IMR-90 (cell line): ENCODE measurements at regions not wholly inside any gene's neighbourhood (a gene's known extent, or its start where the extent isn't known, plus 50 kb on each side); places are given as distances from the start of the nearest gene placed in this dataset.

ENCODE experiments used
- ATAC-seq: fragments of 200-7000 bp; cut with Tn5 transposase; 2 replicates; pipeline ENCODE4 v1.9.1; 2020; ENCODE audit warnings: low read depth, mild to moderate bottlenecking, moderate library complexity
- BruUV-seq: library from RNA; stranded (reverse); fragments of 400-500 nt; replicated peaks from 2 replicates; lab custom pipeline; 2021; lab: Mats Ljungman, UMichigan
- CTCF ChIA-PET: fragments of 300-600 bp; formaldehyde crosslinking; extraction: SDS; loops from one replicate; lab custom pipeline; 2021; ENCODE audit warnings: antibody characterized with exemption; lab: Yijun Ruan, JAX
- POLR2A ChIA-PET: fragments of 300-600 bp; sonication (Branson Sonifier 250); formaldehyde crosslinking; loops from one replicate; lab custom pipeline; 2022; ENCODE audit warnings: antibody characterized with exemption; ENCODE audit not compliant: unreplicated experiment; lab: Charles Lee
- DNase-seq: peaks from one replicate; pipeline ENCODE4 v3.0.0; 2013
- H2AFZ ChIP-seq: replicated peaks from 2 replicates; pipeline ENCODE3; 2013; ENCODE audit warnings: low read length, mild to moderate bottlenecking; ENCODE audit not compliant: poor library complexity
- H2AK5ac ChIP-seq: 2 replicates; pipeline ENCODE4 v1.6.1; 2013; ENCODE audit warnings: low read depth, low read length, inconsistent platforms
- H2AK9ac ChIP-seq: replicated peaks from 2 replicates; pipeline ENCODE3; 2013; ENCODE audit warnings: mild to moderate bottlenecking, low read depth, low read length, moderate library complexity; ENCODE audit not compliant: poor library complexity
- H2BK120ac ChIP-seq: 2 replicates; pipeline ENCODE4 v1.6.1; 2013; ENCODE audit warnings: low read depth, low read length, inconsistent platforms
- H2BK15ac ChIP-seq: 3 replicates; pipeline ENCODE4 v1.6.1; 2013; ENCODE audit warnings: low read depth, low read length, inconsistent platforms
- H2BK20ac ChIP-seq: 2 replicates; pipeline ENCODE4 v1.6.1; 2013; ENCODE audit warnings: low read depth, mild to moderate bottlenecking, inconsistent platforms, low read length, moderate library complexity
- H2BK5ac ChIP-seq: 2 replicates; pipeline ENCODE4 v1.6.1; 2013; ENCODE audit warnings: mild to moderate bottlenecking, low read depth, low read length, inconsistent platforms; ENCODE audit not compliant: poor library complexity, severe bottlenecking
- H3K14ac ChIP-seq: replicated peaks from 2 replicates; pipeline ENCODE4 v1.6.1; 2013; ENCODE audit warnings: low read depth, low read length, inconsistent platforms
- H3K18ac ChIP-seq: 2 replicates; pipeline ENCODE4 v1.6.1; 2013; ENCODE audit warnings: low read depth, low read length, control low read depth
- H3K23ac ChIP-seq: 2 replicates; pipeline ENCODE4 v1.6.1; 2013; ENCODE audit warnings: low read depth, low read length, inconsistent platforms
- H3K27ac ChIP-seq: 2 replicates; pipeline ENCODE4 v1.5.1; 2013; ENCODE audit warnings: mild to moderate bottlenecking, control low read depth, low read length; ENCODE audit not compliant: insufficient read depth
- H3K27me3 ChIP-seq: 2 replicates; pipeline ENCODE4 v1.6.1; 2013; ENCODE audit warnings: low read length; ENCODE audit not compliant: control insufficient read depth, insufficient read depth
- H3K36me3 ChIP-seq: 2 replicates; pipeline ENCODE4 v1.6.1; 2013; ENCODE audit warnings: low read length, mixed read lengths; ENCODE audit not compliant: control insufficient read depth, insufficient read depth
- H3K4ac ChIP-seq: 2 replicates; pipeline ENCODE4 v1.6.1; 2013; ENCODE audit warnings: low read depth, low read length, inconsistent platforms
- H3K4me1 ChIP-seq: 2 replicates; pipeline ENCODE4 v1.6.1; 2013; ENCODE audit warnings: low read length, mixed read lengths; ENCODE audit not compliant: control insufficient read depth, insufficient read depth
- H3K4me2 ChIP-seq: 2 replicates; pipeline ENCODE4 v1.6.1; 2013; ENCODE audit warnings: low read depth, mild to moderate bottlenecking, control low read depth, low read length, moderate library complexity
- H3K4me3 ChIP-seq: 2 replicates; pipeline ENCODE4 v1.5.1; 2013; ENCODE audit warnings: low read depth, mild to moderate bottlenecking, control low read depth, low read length, moderate library complexity; ENCODE audit not compliant: insufficient read depth
- H3K56ac ChIP-seq: 2 replicates; pipeline ENCODE4 v1.6.1; 2013; ENCODE audit warnings: low read length, inconsistent platforms; ENCODE audit not compliant: insufficient read depth; ENCODE audit errors: extremely low read depth
- H3K79me1 ChIP-seq, 2 experiments: 2 replicates each; pipeline ENCODE4 v1.6.1; 2013; ENCODE audit warnings: low read length in 2 of 2, inconsistent platforms in 1 of 2, low read depth in 1 of 2
- H3K9ac ChIP-seq: 2 replicates; pipeline ENCODE4 v1.6.1; 2013; ENCODE audit warnings: low read depth, low read length, control low read depth
- H3K9me1 ChIP-seq: 2 replicates; pipeline ENCODE4 v1.6.1; 2013; ENCODE audit warnings: low read length, inconsistent platforms; ENCODE audit not compliant: insufficient read depth
- H3K9me3 ChIP-seq: 2 replicates; pipeline ENCODE4 v1.6.1; 2013; ENCODE audit warnings: low read length; ENCODE audit not compliant: control insufficient read depth, insufficient read depth
- H4K20me1 ChIP-seq: 2 replicates; pipeline ENCODE4 v1.6.1; 2013; ENCODE audit warnings: low read length, inconsistent platforms; ENCODE audit not compliant: insufficient read depth
- H4K5ac ChIP-seq: 2 replicates; pipeline ENCODE4 v1.6.1; 2013; ENCODE audit warnings: mild to moderate bottlenecking, low read depth, low read length, control low read depth
- H4K8ac ChIP-seq, 2 experiments: 2 replicates each; pipeline ENCODE4 v1.6.1; 2013; ENCODE audit warnings: low read depth in 2 of 2, low read length in 2 of 2, control low read depth in 1 of 2, inconsistent platforms in 1 of 2
- H4K91ac ChIP-seq: 2 replicates; pipeline ENCODE4 v1.6.1; 2013; ENCODE audit warnings: low read depth, low read length, inconsistent platforms; ENCODE audit not compliant: insufficient read depth
- BHLHE40 ChIP-seq: fragments of 150-350 bp; IDR thresholded peaks from 2 replicates; pipeline ENCODE4 v1.6.1; 2016; ENCODE audit warnings: mild to moderate bottlenecking, low read depth, low read length
- CEBPB ChIP-seq: IDR thresholded peaks from 2 replicates; pipeline ENCODE4 v1.6.1; 2012; ENCODE audit warnings: low read depth, low read length, improper control_type of control experiment
- MAFK ChIP-seq: IDR thresholded peaks from 2 replicates; pipeline ENCODE4 v1.6.1; 2012; ENCODE audit warnings: low read depth, low read length, improper control_type of control experiment
- MXI1 ChIP-seq: IDR thresholded peaks from 2 replicates; pipeline ENCODE4 v1.6.1; 2012; ENCODE audit warnings: low read depth, mild to moderate bottlenecking, low read length, moderate library complexity, borderline replicate concordance
- NFE2L2 ChIP-seq: fragments of 150-350 bp; IDR thresholded peaks from 2 replicates; pipeline ENCODE4 v1.6.1; 2016; ENCODE audit warnings: low read depth, mild to moderate bottlenecking, low read length
- POLR2A ChIP-seq: IDR thresholded peaks from 2 replicates; pipeline ENCODE4 v1.6.1; 2012; ENCODE audit warnings: mild to moderate bottlenecking, low read depth, low read length
- RAD21 ChIP-seq: IDR thresholded peaks from 2 replicates; pipeline ENCODE4 v1.6.1; 2012; ENCODE audit warnings: low read length, improper control_type of control experiment
- RFX5 ChIP-seq: IDR thresholded peaks from 2 replicates; pipeline ENCODE4 v1.8.0; 2012; ENCODE audit warnings: low read depth, mild to moderate bottlenecking, low read length, moderate library complexity
- SMC3 ChIP-seq: fragments of 150-350 bp; IDR thresholded peaks from 2 replicates; pipeline ENCODE4 v1.6.1; 2016; ENCODE audit warnings: low read depth, mild to moderate bottlenecking, antibody characterized with exemption, low read length, moderate library complexity
- WGBS, 2 experiments: methylation state at CpG; one replicate each; pipeline versions ENCODE4 v1.1.5 to v1.1.7; 2013; ENCODE audit warnings: missing lambda C conversion rate in 2 of 2; ENCODE audit not compliant: insufficient read length in 1 of 2; ENCODE audit errors: extremely low coverage in 2 of 2; 5-methylcytosine and 5-hydroxymethylcytosine counted together
- dilution Hi-C: fragments of 300-500 bp; cut with HindIII; formaldehyde crosslinking; loops from one replicate; pipeline ENCODE4 v1.14.3; 2018; ENCODE audit warnings: low sequenced_read_pairs; ENCODE audit not compliant: unreplicated experiment
- in situ Hi-C: fragments of 300-500 bp; cut with MboI; formaldehyde crosslinking; loops from 3 replicates; pipeline ENCODE4 v1.14.3; 2019; ENCODE audit warnings: low sequenced_read_pairs, inconsistent platforms, mixed read lengths
- intact Hi-C: fragments of 100-400 bp; cut with micrococcal nuclease; formaldehyde crosslinking; loops from 2 replicates; pipeline ENCODE4 v1.10.0; 2022
- TF ChIP-seq, protein P1 (sequence below): fragments of 150-350 bp; IDR thresholded peaks from 2 replicates; pipeline ENCODE4 v1.6.1; 2016; ENCODE audit warnings: low read depth, mild to moderate bottlenecking, low read length, moderate library complexity, borderline replicate concordance
- TF ChIP-seq, protein P2 (sequence below): conservative IDR thresholded peaks from 2 replicates; pipeline ENCODE4 v1.5.1; 2012; ENCODE audit warnings: mild to moderate bottlenecking, low read depth, low read length, improper control_type of control experiment

DNA sequence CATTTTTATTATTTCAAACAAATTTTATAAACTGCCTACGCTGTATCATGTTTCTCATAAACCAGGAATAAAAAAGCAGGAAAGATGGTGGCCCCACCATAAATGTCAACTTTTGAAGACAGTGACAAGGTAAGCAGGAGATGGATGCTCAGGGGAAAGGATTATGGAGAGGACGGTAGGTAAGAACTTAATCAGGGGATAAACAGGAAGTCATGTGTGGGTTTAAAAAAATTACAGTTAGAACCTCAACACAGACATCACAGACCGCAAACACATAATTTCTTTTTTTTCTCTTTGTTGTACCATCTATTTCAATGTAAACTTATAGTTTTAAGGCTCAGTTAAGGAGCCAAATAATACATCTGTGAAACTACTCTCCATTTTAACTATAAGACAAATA is 575.2 kb upstream of the SLC8A1 start:
- Histone ChIP-seq H3K9me1 (no peaks in the 10 kb centered on the region), H3K27ac (no peak overlapping the region), H3K4me3 (no peak overlapping the region), H4K5ac (no peak overlapping the region), H3K23ac (no peak overlapping the region), H2BK15ac (no peak overlapping the region), H3K14ac (no peak overlapping the region), H2AK9ac (no peak overlapping the region), H3K36me3 (no peaks in the 10 kb centered on the region), H2BK120ac (no peak overlapping the region), H4K20me1 (no peaks in the 10 kb centered on the region), H4K91ac (no peak overlapping the region), H3K9ac (no peak overlapping the region), H3K56ac (no peak overlapping the region), H3K4me1 (no peaks in the 10 kb centered on the region), H3K79me1 (no peaks in the 10 kb centered on the region), H2BK5ac (no peak overlapping the region), H2BK20ac (no peak overlapping the region), H2AK5ac (no peak overlapping the region), H3K4me2 (no peak overlapping the region), H2AFZ (no peak overlapping the region), H3K27me3 (no peaks in the 10 kb centered on the region), H3K9me3 (no peaks in the 10 kb centered on the region), H3K4ac (no peak overlapping the region), H3K18ac (no peak overlapping the region), H4K8ac (no peak overlapping the region)
- in situ Hi-C loops (no loop called here), intact Hi-C loops (no loop called here), dilution Hi-C loops (no loop called here)
- ATAC-seq (no peak), DNase-seq (no peak)
- WGBS, 2 experiments, result no CpG with 5 or more reads among the region's 3 CpGs
- ChIA-PET CTCF (no interaction called here), POLR2A (no interaction called here)
- TF ChIP-seq POLR2A (no peak), NFE2L2 (no peak), MAFK (no peak), SMC3 (no peak), RAD21 (no peak), CEBPB (no peak), RFX5 (no peak), BHLHE40 (no peak), MXI1 (no peak)
- TF ChIP-seq, protein P1, sequence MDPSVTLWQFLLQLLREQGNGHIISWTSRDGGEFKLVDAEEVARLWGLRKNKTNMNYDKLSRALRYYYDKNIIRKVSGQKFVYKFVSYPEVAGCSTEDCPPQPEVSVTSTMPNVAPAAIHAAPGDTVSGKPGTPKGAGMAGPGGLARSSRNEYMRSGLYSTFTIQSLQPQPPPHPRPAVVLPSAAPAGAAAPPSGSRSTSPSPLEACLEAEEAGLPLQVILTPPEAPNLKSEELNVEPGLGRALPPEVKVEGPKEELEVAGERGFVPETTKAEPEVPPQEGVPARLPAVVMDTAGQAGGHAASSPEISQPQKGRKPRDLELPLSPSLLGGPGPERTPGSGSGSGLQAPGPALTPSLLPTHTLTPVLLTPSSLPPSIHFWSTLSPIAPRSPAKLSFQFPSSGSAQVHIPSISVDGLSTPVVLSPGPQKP, result no peak
- TF ChIP-seq, protein P2, sequence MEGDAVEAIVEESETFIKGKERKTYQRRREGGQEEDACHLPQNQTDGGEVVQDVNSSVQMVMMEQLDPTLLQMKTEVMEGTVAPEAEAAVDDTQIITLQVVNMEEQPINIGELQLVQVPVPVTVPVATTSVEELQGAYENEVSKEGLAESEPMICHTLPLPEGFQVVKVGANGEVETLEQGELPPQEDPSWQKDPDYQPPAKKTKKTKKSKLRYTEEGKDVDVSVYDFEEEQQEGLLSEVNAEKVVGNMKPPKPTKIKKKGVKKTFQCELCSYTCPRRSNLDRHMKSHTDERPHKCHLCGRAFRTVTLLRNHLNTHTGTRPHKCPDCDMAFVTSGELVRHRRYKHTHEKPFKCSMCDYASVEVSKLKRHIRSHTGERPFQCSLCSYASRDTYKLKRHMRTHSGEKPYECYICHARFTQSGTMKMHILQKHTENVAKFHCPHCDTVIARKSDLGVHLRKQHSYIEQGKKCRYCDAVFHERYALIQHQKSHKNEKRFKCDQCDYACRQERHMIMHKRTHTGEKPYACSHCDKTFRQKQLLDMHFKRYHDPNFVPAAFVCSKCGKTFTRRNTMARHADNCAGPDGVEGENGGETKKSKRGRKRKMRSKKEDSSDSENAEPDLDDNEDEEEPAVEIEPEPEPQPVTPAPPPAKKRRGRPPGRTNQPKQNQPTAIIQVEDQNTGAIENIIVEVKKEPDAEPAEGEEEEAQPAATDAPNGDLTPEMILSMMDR, result no peak
- BruUV-seq, result no TSS peak
